ENCODE measurements at regions not wholly inside any gene's neighbourhood (a gene's known extent, or its start where the extent isn't known, plus 50 kb on each side); places are given as distances from the start of the nearest gene placed in this dataset.

GRCh38 chr6:98717322-98717877, 117.0 kb upstream of the POU3F2 start:
- H3K36me3 ChIP-seq (ENCODE audit: insufficient read depth, low read length): no peaks in the 10 kb centered on the region
- no peak overlapping the region for H3K4me2 ChIP-seq (ENCODE audit: low read depth, low read length, poor library complexity, severe bottlenecking)
- no peaks in the 10 kb centered on the region for H3K27me3 ChIP-seq (ENCODE audit: insufficient read depth, low read length, poor library complexity, severe bottlenecking)
- H3F3A ChIP-seq (ENCODE audit: low read depth): no peaks in the 10 kb centered on the region
- H3K9me3 ChIP-seq (ENCODE audit: insufficient read depth, low read depth, low read length): no peaks in the 10 kb centered on the region
- H3K9ac ChIP-seq (ENCODE audit: low read depth, low read length, poor library complexity, severe bottlenecking): no peak overlapping the region
- H3K4me1 ChIP-seq (ENCODE audit: insufficient read depth, low read length, poor library complexity, severe bottlenecking): no peaks in the 10 kb centered on the region
- no peaks in the 10 kb centered on the region for H3K9me2 ChIP-seq (replicated peaks; ENCODE audit: low read depth, low read length)
- H4K20me1 ChIP-seq (ENCODE audit: insufficient read depth, low read length, poor library complexity, severe bottlenecking): no peaks in the 10 kb centered on the region
- no peak overlapping the region for H2AFZ ChIP-seq (ENCODE audit: low read length)
- TF ChIP-seq EZH2phosphoT487 (IDR thresholded peaks at IDR 0.05; ENCODE audit: borderline replicate concordance) (no peak), CTCF (conservative IDR thresholded peaks at IDR 0.05; ENCODE audit: low read length) (no peak)
- H3K79me2 ChIP-seq (ENCODE audit: insufficient read depth, low read length): no peaks in the 10 kb centered on the region
- no peak overlapping the region for H3K4me3 ChIP-seq (ENCODE audit: low read length, poor library complexity, severe bottlenecking)

DNA sequence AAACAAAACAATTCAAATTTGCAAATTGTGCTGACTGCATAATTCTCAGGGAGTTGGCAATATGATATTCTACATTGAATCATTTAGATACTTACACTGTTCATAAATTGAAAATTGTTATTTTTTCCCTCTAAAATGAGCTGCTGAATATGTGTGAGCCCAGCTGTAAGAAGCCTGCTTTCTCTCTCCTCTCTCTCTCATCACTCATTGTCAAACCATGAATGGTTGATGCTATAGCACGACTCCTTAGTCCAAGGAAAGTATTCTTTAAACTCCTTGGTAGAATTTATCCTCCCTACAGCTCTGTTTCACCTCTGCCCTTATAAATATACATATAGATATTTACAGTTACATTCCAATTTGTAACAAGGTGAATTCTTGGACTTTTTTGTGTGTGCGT, 116.4 kb upstream of the POU3F2 start:
- Histone ChIP-seq H3K36me3 (ENCODE audit: insufficient read depth, low read length) (no peaks in the 10 kb centered on the region), H3K27me3 (ENCODE audit: insufficient read depth, low read length, poor library complexity, severe bottlenecking) (no peaks in the 10 kb centered on the region), H3K4me1 (ENCODE audit: insufficient read depth, low read length, poor library complexity, severe bottlenecking) (no peaks in the 10 kb centered on the region), H3K4me2 (ENCODE audit: low read depth, low read length, poor library complexity, severe bottlenecking) (no peak overlapping the region), H3K9me3 (ENCODE audit: insufficient read depth, low read depth, low read length) (no peaks in the 10 kb centered on the region), H4K20me1 (ENCODE audit: insufficient read depth, low read length, poor library complexity, severe bottlenecking) (no peaks in the 10 kb centered on the region), H3K9ac (ENCODE audit: low read depth, low read length, poor library complexity, severe bottlenecking) (no peak overlapping the region), H3K79me2 (ENCODE audit: insufficient read depth, low read length) (no peaks in the 10 kb centered on the region), H2AFZ (ENCODE audit: low read length) (no peak overlapping the region), H3K9me2 (replicated peaks; ENCODE audit: low read depth, low read length) (no peaks in the 10 kb centered on the region), H3F3A (ENCODE audit: low read depth) (no peaks in the 10 kb centered on the region), H3K4me3 (ENCODE audit: low read length, poor library complexity, severe bottlenecking) (no peak overlapping the region)
- TF ChIP-seq CTCF (conservative IDR thresholded peaks at IDR 0.05; ENCODE audit: low read length) (no peak), EZH2phosphoT487 (IDR thresholded peaks at IDR 0.05; ENCODE audit: borderline replicate concordance) (no peak)

GRCh38 chr6:98724537-98724936, 109.8 kb upstream of the POU3F2 start:
- H4K20me1 ChIP-seq (ENCODE audit: insufficient read depth, low read length, poor library complexity, severe bottlenecking): no peaks in the 10 kb centered on the region
- no peaks in the 10 kb centered on the region for H3F3A ChIP-seq (ENCODE audit: low read depth)
- no peak overlapping the region for H2AFZ ChIP-seq (ENCODE audit: low read length)
- H3K27me3 ChIP-seq (ENCODE audit: insufficient read depth, low read length, poor library complexity, severe bottlenecking): no peaks in the 10 kb centered on the region
- no peak overlapping the region for H3K4me3 ChIP-seq (ENCODE audit: low read length, poor library complexity, severe bottlenecking)
- no peaks in the 10 kb centered on the region for H3K9me3 ChIP-seq (ENCODE audit: insufficient read depth, low read depth, low read length)
- TF ChIP-seq CTCF (conservative IDR thresholded peaks at IDR 0.05; ENCODE audit: low read length) (no peak), EZH2phosphoT487 (IDR thresholded peaks at IDR 0.05; ENCODE audit: borderline replicate concordance) (no peak)
- no peaks in the 10 kb centered on the region for H3K9me2 ChIP-seq (replicated peaks; ENCODE audit: low read depth, low read length)
- H3K4me2 ChIP-seq (ENCODE audit: low read depth, low read length, poor library complexity, severe bottlenecking): no peak overlapping the region
- H3K79me2 ChIP-seq (ENCODE audit: insufficient read depth, low read length): no peaks in the 10 kb centered on the region
- no peaks in the 10 kb centered on the region for H3K4me1 ChIP-seq (ENCODE audit: insufficient read depth, low read length, poor library complexity, severe bottlenecking)
- no peaks in the 10 kb centered on the region for H3K36me3 ChIP-seq (ENCODE audit: insufficient read depth, low read length)
- no peak overlapping the region for H3K9ac ChIP-seq (ENCODE audit: low read depth, low read length, poor library complexity, severe bottlenecking)
